ENCODE measurements at regions not wholly inside any gene's neighbourhood (a gene's known extent, or its start where the extent isn't known, plus 50 kb on each side); places are given as distances from the start of the nearest gene placed in this dataset.

DNA sequence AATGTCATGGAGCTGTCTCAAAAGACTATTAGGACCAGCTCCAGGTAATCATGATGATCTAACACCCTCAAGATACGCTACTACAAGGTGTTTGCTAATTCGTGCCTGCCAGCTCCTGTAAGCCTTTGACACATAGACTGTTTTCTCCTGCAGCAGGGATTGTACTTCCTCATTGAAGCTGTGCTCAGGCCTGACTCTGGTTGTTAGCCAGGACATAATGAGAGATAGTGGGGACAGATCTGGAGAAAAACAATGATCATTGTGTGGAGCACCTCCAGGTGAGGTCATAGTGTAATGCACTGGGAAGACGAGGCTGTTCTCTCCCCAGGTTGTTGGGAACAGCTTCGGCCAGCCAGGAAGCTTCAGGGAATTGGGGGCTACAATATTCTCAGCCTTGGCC, 94.6 kb downstream of the SETD4 start:
- Histone ChIP-seq H3K4me3 (no peak overlapping the region), H3K27me3 (no peaks in the 10 kb centered on the region), H3K27ac (no peak overlapping the region), H3K9me3 (no peaks in the 10 kb centered on the region), H3K36me3 (no peaks in the 10 kb centered on the region), H3K4me1 (no peaks in the 10 kb centered on the region)
- DNase-seq (no peak), ATAC-seq (no peak)
- no peak for TF ChIP-seq CTCF (IDR thresholded peaks at IDR 0.05 in 4 of 5, conservative IDR thresholded peaks at IDR 0.05 in 1 of 5)
- TF ChIP-seq POLR2A (IDR thresholded peaks at IDR 0.05): no peak
- intact Hi-C loops (cut with DNase I; ENCODE audit: low total_unique reads) (no loop called here), in situ Hi-C loops (cut with MboI; ENCODE audit: low sequenced_read_pairs in 4 of 4) (no loop called here)

DNA sequence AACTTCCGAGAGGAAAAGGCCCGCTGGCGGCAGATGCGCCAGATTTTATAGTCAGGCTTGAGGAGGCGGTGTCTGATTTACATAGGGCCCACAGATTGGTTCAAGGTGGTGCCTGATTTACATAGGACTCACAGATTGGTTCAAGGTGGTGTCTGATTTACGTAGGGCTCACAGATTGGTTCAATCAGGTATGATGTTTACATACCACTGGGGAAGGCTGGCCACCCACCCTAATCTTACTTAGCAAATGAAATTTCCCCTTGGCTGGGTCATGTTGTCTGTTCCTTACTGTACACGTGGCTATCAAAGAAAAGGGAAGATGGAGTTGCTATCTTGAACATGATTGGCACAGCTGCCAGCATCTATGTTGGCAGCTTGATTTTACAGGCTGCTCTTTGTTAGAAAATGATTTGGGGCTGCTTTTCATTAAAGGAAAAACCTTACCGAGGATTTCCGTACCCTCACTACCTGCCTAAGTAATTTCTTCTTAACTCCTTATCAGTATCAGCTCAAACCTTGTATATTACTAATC, 96.3 kb downstream of the SETD4 start:
- Histone ChIP-seq H3K27me3 (no peaks in the 10 kb centered on the region), H3K36me3 (no peaks in the 10 kb centered on the region), H3K4me1 (no peaks in the 10 kb centered on the region), H3K4me3 (no peak overlapping the region), H3K9me3 (no peaks in the 10 kb centered on the region), H3K27ac (no peak overlapping the region)
- no peak for TF ChIP-seq CTCF (IDR thresholded peaks at IDR 0.05 in 4 of 5, conservative IDR thresholded peaks at IDR 0.05 in 1 of 5)
- no peak for TF ChIP-seq POLR2A (IDR thresholded peaks at IDR 0.05)
- intact Hi-C loops (cut with DNase I; ENCODE audit: low total_unique reads): no loop called here
- DNase-seq (no peak), ATAC-seq (no peak)
- in situ Hi-C loops (cut with MboI; ENCODE audit: low sequenced_read_pairs in 4 of 4): no loop called here

DNA sequence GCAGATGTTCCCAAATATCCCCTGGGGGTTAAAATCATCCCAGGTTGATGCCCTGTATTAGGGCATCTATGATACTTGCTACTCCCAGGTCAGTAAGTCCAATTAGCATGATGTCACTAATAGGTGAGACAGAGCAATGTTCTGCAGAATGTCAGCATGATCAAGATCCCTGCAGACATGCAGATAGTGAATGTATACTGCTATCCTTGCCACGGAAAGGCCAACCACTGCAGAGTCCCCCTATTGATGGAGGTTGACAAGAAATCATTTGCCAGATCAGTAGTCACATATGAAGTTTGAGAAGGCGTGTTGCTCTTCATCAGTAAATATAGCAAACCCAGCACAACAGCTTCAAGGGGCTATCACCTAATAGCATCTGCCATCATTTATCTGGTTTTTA, 97.4 kb downstream of the SETD4 start:
- Histone ChIP-seq H3K36me3 (no peaks in the 10 kb centered on the region), H3K9me3 (no peaks in the 10 kb centered on the region), H3K27ac (no peak overlapping the region), H3K4me1 (no peaks in the 10 kb centered on the region), H3K27me3 (no peaks in the 10 kb centered on the region), H3K4me3 (no peak overlapping the region)
- no peak for DNase-seq
- intact Hi-C loops (cut with DNase I; ENCODE audit: low total_unique reads) (no loop called here), in situ Hi-C loops (cut with MboI; ENCODE audit: low sequenced_read_pairs in 4 of 4) (no loop called here)
- no peak for ATAC-seq
- TF ChIP-seq POLR2A (IDR thresholded peaks at IDR 0.05) (no peak), CTCF (IDR thresholded peaks at IDR 0.05 in 4 of 5, conservative IDR thresholded peaks at IDR 0.05 in 1 of 5) (no peak)

- H3K27ac ChIP-seq: no peak overlapping the region
- intact Hi-C loops (cut with DNase I; ENCODE audit: low total_unique reads): no loop called here
- no peaks in the 10 kb centered on the region for H3K36me3 ChIP-seq
- DNase-seq: no peak
- TF ChIP-seq CTCF (IDR thresholded peaks at IDR 0.05 in 4 of 5, conservative IDR thresholded peaks at IDR 0.05 in 1 of 5): no peak
- TF ChIP-seq POLR2A (IDR thresholded peaks at IDR 0.05): no peak
- no peak overlapping the region for H3K4me3 ChIP-seq
- ATAC-seq: no peak
- H3K9me3 ChIP-seq: no peaks in the 10 kb centered on the region
- H3K4me1 ChIP-seq: no peaks in the 10 kb centered on the region
- in situ Hi-C loops (cut with MboI; ENCODE audit: low sequenced_read_pairs in 4 of 4): no loop called here
- H3K27me3 ChIP-seq: no peaks in the 10 kb centered on the region
Observed at GRCh38 chr21:35954066-35954465, 106.3 kb downstream of the SETD4 start.

DNA sequence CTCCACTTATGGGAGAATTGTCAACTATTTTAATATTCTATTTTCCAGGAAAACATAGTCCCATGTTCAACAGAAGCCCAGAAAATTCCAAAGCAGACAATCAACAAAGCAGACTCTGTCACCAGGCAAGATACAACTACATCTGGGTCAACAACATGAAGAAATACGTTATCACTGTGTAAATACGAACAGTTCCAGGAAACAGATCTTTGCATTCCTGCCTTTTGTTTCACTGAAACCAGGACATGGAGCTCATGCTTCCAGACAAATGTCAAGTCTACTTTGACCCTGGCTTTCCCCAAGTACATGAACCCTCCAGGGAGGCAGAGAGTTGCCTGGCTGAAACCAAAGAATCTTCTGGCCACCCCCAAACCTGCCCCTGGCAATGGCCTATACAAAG, 106.7 kb downstream of the SETD4 start:
- Histone ChIP-seq H3K27me3 (no peaks in the 10 kb centered on the region), H3K4me3 (no peak overlapping the region), H3K9me3 (no peaks in the 10 kb centered on the region), H3K36me3 (no peaks in the 10 kb centered on the region), H3K4me1 (no peaks in the 10 kb centered on the region), H3K27ac (no peak overlapping the region)
- no peak for ATAC-seq
- DNase-seq: no peak
- in situ Hi-C loops (cut with MboI; ENCODE audit: low sequenced_read_pairs in 4 of 4) (no loop called here), intact Hi-C loops (cut with DNase I; ENCODE audit: low total_unique reads) (no loop called here)
- TF ChIP-seq POLR2A (IDR thresholded peaks at IDR 0.05) (no peak), CTCF (IDR thresholded peaks at IDR 0.05 in 4 of 5, conservative IDR thresholded peaks at IDR 0.05 in 1 of 5) (no peak)
